Uterus (tissue), 3 donors: ENCODE measurements at regions not wholly inside any gene's neighbourhood (a gene's known extent, or its start where the extent isn't known, plus 50 kb on each side); places are given as distances from the start of the nearest gene placed in this dataset.

Experiments used
- DNase-seq, 2 donors: peaks; one replicate each; pipeline ENCODE4 v3.0.0-alpha.2; 2019 to 2020
- H3K27ac ChIP-seq, 2 donors: fragments of 200-600 bp; sonication (generic); 1 replicate in 1 of 2; 2 replicates in 1 of 2; pipeline ENCODE4 v1.5.1; 2016 to 2018
- H3K27me3 ChIP-seq, 2 donors: fragments of 200-600 bp; sonication (generic); one replicate each; pipeline ENCODE4 v1.5.1; 2018 to 2019; ENCODE audit warnings: control low read depth in 1 of 2
- H3K36me3 ChIP-seq, 2 donors: fragments of 200-600 bp; sonication (generic); one replicate each; pipeline ENCODE4 v1.5.1; 2019; ENCODE audit warnings: control low read depth in 1 of 2
- H3K4me1 ChIP-seq, 2 donors: fragments of 200-600 bp; sonication (generic); one replicate each; pipeline ENCODE4 v1.5.1; 2018 to 2019; ENCODE audit warnings: control low read depth in 1 of 2
- H3K4me3 ChIP-seq, 2 donors: fragments of 200-600 bp; sonication (generic); 1 replicate in 1 of 2; 2 replicates in 1 of 2; pipeline ENCODE4 v1.5.1; 2018 to 2019; ENCODE audit warnings: mild to moderate bottlenecking in 1 of 2
- H3K9me3 ChIP-seq, 2 donors: fragments of 200-600 bp; sonication (generic); one replicate each; pipeline ENCODE4 v1.5.1; 2019; ENCODE audit warnings: control low read depth in 1 of 2
- POLR2A ChIP-seq, 2 donors: fragments of 450-650 bp; IDR thresholded peaks; one replicate each; pipeline ENCODE4 v1.6.1; 2016; ENCODE audit warnings: antibody characterized with exemption in 2 of 2, mild to moderate bottlenecking in 1 of 2, moderate library complexity in 1 of 2
- intact Hi-C: fragments of 100-400 bp; cut with DNase I; formaldehyde crosslinking; loops from one replicate; pipeline ENCODE4 v1.15.1; 2023; ENCODE audit warnings: low total_unique reads
- TF ChIP-seq, protein P1 (sequence below), 4 experiments: fragments of 200-600 bp in 2 of 4; fragments of 450-650 bp in 2 of 4; sonication (generic) in 2 of 4; IDR thresholded peaks; one replicate each; pipeline ENCODE4 v1.5.1; 2016 to 2019; ENCODE audit warnings: antibody characterized with exemption in 4 of 4, mild to moderate bottlenecking in 2 of 4, moderate library complexity in 1 of 4
- donor health status: DM: yes; HTN: yes; CAD: no.

DNA sequence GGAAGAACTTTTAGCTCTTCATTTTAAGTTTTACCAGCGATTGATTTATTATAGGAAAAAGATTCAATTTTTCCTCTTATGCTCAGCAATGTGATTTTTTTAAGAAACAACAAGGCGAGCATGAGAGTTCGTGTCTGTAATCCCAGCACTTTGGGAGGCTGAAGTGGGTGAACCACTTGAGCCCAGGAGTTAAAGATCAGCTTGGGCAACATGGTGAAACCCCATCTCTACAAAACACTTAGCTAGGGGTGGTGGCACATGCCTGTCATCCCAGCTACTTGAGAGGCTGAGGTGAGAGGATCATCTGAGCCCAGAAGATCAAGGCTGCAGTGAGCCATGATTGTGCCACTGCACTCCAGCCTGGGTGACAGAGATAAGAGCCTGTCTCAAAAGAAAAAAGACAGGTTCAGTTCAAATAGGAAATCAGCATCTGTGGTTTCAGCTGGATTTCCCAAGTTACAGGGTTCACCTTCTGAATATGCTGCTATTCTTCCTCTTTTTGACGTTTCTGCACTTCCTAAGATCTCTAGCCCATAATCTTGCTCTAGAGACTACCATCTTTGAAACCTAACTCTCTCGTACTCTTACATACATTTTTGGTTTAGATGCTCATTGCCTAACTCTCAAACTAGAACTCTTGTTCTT, 274.7 kb downstream of the SEC23A start:
- DNase-seq, result no peak
- H3K27me3 ChIP-seq, result no peaks in the 10 kb centered on the region
- H3K4me3 ChIP-seq, result no peak overlapping the region
- H3K4me1 ChIP-seq, result no peaks in the 10 kb centered on the region
- TF ChIP-seq, protein P1, sequence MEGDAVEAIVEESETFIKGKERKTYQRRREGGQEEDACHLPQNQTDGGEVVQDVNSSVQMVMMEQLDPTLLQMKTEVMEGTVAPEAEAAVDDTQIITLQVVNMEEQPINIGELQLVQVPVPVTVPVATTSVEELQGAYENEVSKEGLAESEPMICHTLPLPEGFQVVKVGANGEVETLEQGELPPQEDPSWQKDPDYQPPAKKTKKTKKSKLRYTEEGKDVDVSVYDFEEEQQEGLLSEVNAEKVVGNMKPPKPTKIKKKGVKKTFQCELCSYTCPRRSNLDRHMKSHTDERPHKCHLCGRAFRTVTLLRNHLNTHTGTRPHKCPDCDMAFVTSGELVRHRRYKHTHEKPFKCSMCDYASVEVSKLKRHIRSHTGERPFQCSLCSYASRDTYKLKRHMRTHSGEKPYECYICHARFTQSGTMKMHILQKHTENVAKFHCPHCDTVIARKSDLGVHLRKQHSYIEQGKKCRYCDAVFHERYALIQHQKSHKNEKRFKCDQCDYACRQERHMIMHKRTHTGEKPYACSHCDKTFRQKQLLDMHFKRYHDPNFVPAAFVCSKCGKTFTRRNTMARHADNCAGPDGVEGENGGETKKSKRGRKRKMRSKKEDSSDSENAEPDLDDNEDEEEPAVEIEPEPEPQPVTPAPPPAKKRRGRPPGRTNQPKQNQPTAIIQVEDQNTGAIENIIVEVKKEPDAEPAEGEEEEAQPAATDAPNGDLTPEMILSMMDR (IDR thresholded peaks at IDR 0.05), result no peak
- no peak for TF ChIP-seq POLR2A (IDR thresholded peaks at IDR 0.05)
- no peaks in the 10 kb centered on the region for H3K36me3 ChIP-seq
- intact Hi-C loops, result no loop called here
- no peaks in the 10 kb centered on the region for H3K9me3 ChIP-seq
- H3K27ac ChIP-seq, result no peak overlapping the region

DNA sequence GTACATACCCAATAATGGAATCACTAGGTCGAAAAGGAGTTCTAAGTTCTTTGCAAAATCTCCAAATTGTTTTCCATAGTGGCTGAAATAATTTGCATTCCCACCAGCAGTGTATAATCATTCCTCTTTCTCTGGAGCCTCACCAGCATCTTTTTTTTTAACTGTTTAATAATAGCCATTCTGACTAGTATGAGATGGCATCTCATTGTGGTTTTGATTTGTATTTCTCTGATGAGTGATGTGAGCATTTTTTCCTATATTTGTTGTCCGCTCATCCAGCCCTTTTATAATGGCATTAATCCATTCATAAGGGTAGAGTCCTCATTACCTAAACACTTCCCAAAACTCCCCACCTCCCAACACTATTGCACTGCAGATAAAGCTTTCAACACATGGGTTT, 278.3 kb downstream of the SEC23A start:
- Histone ChIP-seq H3K27ac (no peak overlapping the region), H3K4me1 (no peaks in the 10 kb centered on the region), H3K4me3 (no peak overlapping the region), H3K27me3 (no peaks in the 10 kb centered on the region), H3K36me3 (no peaks in the 10 kb centered on the region), H3K9me3 (no peaks in the 10 kb centered on the region)
- no peak for DNase-seq
- TF ChIP-seq, protein P1 (IDR thresholded peaks at IDR 0.05), result no peak
- no peak for TF ChIP-seq POLR2A (IDR thresholded peaks at IDR 0.05)
- intact Hi-C loops, result no loop called here

DNA sequence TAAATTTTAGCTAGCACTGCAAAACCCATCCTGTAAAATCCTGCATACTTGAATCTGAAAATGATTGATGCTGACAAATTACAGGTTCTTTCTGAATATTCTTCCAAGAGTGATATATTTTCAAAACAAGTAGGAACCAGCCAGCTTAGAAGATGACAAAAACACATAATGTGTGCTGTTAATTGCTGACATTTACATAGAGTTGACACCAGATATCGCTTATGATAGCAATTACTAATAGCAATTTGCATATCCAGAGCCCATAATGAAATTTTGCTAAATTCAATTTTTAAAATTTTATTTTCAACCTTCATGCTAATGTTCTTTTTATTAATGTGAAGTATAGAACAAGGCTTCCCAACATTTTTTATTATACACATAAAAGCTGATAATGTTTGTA, 284.5 kb downstream of the SEC23A start:
- TF ChIP-seq, protein P1 (IDR thresholded peaks at IDR 0.05), result no peak
- TF ChIP-seq POLR2A (IDR thresholded peaks at IDR 0.05), result no peak
- DNase-seq, result no peak
- no peaks in the 10 kb centered on the region for H3K36me3 ChIP-seq

DNA sequence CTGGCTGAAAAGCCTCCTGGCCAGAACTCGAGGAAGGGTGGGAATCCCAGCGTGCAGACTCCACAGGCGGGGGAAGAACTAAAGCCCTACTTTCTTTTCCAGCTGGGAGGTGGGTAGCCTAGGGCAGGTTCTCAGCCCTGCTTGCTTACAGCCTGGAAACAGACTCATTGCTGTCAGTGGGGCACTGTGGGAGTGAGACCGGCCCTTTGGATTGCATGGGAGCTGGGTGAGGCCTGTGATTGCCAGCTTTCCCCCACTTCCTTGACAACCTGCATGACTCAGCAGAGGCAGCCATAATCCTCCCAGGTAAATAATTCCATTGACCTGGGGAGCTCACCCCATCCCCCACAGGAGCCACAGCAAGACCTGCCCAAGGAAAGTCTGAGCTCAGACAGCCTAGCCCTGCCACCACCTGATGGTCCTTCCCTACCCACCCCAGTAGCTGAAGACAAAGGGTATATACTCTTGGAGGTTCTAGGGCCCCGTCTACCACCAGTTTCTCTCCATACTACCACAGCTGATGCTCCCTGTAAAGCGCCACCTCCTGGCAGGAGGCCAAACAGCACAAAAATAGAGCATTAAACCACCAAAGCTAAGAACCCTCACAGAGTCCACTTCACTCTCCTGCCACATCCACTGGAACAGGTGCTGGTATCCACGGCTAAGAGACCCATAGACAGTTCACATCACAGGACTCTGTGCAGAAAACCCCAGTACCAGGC, 294.1 kb downstream of the SEC23A start:
- H3K27ac ChIP-seq, result no peak overlapping the region
- intact Hi-C loops, result no loop called here
- H3K9me3 ChIP-seq, result no peaks in the 10 kb centered on the region

More for the DNA sequence above, 284.5 kb downstream of the SEC23A start:
- Histone ChIP-seq H3K4me3 (no peak overlapping the region), H3K9me3 (no peaks in the 10 kb centered on the region), H3K27me3 (no peaks in the 10 kb centered on the region), H3K27ac (no peak overlapping the region), H3K4me1 (no peaks in the 10 kb centered on the region)
- intact Hi-C loops, result no loop called here

DNA sequence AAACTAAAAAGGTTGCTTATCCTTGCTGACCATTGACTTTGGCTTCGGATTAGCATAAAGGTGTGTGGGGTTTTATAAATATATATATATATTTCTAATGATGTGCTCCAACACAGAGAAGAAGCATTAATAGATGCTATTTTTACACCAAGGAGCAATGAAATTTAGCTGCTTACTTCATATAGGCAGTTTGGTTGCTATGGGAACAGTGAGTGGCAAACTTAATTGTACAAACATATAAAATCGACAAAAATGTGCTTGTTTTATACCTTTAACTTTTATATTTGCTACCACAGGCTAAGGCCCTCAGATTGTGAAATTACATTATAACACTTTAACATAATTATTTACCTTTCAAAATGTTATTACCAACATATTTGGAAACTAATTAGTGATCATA, 303.4 kb downstream of the SEC23A start:
- intact Hi-C loops, result no loop called here
- peaks cover 0 to 8% of the 10 kb centered on the region in 2 donors for H3K9me3 ChIP-seq

More for the DNA sequence above, 294.1 kb downstream of the SEC23A start:
- DNase-seq, result no peak
- no peaks in the 10 kb centered on the region for H3K36me3 ChIP-seq
- no peaks in the 10 kb centered on the region for H3K27me3 ChIP-seq
- H3K4me3 ChIP-seq, result no peak overlapping the region
- no peaks in the 10 kb centered on the region for H3K4me1 ChIP-seq
- TF ChIP-seq, protein P1 (IDR thresholded peaks at IDR 0.05), result no peak
- TF ChIP-seq POLR2A (IDR thresholded peaks at IDR 0.05), result no peak

More for the DNA sequence above, 303.4 kb downstream of the SEC23A start:
- TF ChIP-seq POLR2A (IDR thresholded peaks at IDR 0.05), result no peak
- TF ChIP-seq, protein P1 (IDR thresholded peaks at IDR 0.05), result no peak
- no peak overlapping the region for H3K4me3 ChIP-seq
- no peaks in the 10 kb centered on the region for H3K27me3 ChIP-seq
- no peaks in the 10 kb centered on the region for H3K36me3 ChIP-seq
- DNase-seq, result no peak
- no peaks in the 10 kb centered on the region for H3K4me1 ChIP-seq
- H3K27ac ChIP-seq, result no peak overlapping the region
